HG03060 (cell line): ENCODE measurements at regions not wholly inside any gene's neighbourhood (a gene's known extent, or its start where the extent isn't known, plus 50 kb on each side); places are given as distances from the start of the nearest gene placed in this dataset.

Source experiments
- ATAC-seq: cut with Tn5 transposase; IDR thresholded peaks from one replicate; pipeline ENCODE4 v1.9.1; 2021; ENCODE audit warnings: low read depth, moderate number of reproducible peaks; ENCODE audit not compliant: unreplicated experiment

DNA sequence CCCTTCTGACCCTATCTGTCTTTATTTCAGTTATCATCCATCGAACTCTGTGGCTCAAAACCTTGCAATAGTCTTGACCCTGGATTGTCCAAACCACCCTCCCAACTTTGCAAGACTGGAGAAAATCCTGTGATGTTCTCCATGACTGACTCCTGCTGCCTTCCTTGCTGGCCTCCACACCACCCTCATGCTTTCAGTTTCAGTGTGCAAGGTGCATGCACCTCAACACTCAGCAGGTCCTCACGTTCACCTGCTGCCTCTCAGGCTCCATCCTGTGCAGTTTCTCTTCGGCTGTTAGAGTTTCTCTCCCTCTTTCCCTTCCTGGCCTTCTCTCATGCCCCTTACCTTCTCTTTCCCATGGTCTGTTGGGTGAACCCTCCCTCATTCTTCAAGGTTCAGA is 59.4 kb upstream of the ASIC2 start:
- ATAC-seq: no peak

DNA sequence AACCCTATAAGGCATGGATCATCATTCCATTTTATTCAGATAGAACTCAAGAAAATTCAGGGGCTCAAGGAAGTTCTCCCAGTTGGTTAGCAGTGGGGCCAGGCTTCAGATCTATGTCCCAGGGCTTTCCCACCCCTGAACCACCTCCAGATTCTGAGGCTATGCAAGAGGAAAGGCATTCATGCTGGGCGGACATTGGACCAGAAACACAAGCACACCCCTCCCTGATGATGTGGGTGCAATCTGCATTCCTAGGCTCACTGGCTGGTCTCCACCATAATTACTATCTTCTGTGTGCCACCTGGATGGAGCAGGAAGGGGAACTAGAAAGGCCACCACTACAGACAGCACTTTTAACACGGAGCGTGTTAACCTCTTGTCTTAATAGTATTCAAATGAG is 63.2 kb upstream of the ASIC2 start:
- no peak for ATAC-seq

DNA sequence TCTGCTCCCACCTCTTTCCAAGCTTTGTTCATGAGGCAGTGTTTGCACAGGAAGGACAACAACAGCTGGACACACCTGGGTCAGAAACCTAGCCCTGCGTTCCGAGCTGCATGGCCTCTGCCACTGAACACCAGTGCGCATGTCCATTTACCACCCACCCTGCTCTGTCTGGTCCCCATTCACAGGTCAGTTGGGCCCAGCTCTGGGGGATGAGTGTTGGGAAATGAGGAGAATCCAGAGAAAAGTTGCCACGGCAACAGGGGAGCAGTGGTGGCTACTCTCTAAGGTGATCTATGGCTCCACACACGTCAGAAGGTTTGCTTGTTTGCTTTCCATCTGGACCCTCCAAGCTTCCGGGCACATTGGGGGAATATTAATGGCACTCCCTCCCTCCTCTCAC is 70.4 kb upstream of the ASIC2 start:
- no peak for ATAC-seq

DNA sequence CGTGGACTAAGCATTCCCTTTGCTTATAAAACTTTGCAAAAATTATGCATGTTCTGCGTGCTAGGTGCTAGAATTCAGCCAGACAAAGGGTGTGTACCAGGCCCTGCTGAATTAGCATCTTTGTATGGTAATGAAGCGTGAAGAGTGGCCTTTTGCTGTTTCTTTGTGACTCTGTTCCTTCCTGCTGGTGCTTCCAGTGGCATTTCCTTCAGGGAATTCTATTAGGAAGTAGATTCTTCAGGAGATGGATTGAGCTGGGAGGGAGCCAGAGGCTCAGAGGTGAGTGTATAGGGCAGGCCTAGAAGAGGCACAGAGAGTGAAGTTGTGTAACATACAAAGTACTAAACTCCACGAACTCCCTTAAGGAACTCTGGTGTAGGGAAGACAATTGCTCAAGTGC is 73.9 kb upstream of the ASIC2 start:
- no peak for ATAC-seq

DNA sequence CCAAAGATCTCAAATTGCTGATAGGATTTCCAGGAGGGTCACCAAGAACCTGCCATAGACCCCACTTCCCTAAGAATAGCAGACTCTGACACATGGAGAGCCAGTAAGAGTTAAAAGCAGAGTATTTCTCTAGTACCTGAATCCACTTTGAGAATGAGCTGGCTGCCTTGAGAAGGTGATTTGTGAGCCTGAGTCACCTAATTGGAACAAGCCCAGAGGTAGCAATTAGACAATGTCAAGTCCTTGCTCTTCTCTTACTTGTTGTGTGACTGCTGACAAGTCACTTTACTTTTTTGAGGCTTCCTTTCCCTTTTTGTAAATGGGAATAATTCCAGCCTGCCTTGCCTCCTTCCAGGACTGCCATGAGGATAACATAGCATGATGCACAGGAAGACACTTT is 76.1 kb upstream of the ASIC2 start:
- no peak for ATAC-seq

DNA sequence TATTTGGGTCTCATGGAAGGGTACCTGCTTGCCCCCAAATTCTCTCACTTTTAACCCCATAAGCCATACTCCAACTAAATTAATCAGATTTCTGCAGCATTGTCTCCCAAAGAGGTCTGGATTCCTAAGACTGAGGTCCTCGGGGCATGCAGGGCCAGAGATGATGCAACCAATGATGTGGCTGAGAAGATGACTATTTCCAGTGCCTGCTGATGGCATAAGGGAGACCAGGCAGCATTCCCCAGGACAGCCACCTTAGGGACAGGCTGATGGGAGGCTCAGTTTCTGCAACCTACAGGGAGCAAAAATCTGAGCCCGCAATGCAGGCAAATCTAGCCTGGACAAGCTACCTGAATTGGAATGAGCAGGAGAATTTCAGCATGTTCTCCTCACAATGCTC is 76.8 kb upstream of the ASIC2 start:
- ATAC-seq: no peak

DNA sequence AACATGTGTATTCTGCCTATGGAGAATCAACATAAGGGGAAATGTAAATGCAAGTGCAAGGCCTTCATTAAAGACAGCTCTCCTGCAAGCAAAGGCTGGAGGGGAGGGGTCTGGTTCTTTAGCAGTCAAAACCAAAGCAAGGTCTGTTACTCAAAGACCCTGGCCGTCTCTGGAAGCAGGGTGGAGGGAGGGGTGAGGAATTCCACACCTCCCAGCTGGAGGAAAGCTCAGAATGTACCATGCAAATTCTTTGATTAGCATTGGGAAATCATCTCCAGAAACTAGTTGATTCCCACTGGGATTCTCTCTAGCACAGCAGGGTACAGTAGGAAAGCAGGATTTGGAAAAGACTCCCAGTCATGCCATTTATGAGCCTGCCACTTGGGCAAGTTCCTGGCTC is 77.3 kb upstream of the ASIC2 start:
- no peak for ATAC-seq

DNA sequence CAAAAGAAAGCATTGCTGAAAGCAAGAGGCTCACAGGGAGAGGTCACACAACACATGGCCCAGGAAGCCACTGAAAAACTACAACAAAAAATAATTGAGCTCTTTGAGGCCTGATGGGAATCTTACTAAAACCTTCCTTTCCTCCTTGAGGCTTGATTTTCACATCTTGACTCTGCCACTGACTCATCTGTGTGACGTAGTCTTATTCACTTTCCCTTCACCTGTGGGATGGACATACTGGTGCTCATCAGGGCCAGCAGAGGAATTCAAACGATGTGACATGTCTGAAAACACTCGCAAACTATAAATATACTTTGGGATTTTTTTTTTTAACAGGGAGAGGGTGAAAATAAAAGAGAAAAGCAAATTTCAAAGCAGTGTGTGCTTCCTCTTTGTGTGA is 78.3 kb upstream of the ASIC2 start:
- no peak for ATAC-seq

DNA sequence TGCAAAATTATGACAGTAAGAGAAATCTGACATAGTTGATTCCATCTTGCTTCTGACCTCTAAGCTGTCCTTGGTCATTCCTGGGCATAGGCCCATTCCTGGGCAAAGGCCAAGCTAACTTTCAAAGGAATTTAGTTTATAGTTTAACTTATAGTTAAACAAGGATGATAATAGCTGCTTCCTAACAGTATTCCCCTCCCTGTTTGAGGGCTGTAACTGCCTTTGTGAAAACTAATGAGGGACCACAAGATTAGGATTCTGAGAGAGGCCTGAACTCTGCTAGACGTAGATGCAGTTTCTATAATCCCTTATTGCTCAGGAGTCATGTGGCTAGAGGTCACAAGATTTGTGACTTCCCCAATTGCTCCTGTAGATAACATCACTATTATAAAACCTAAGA is 80.2 kb upstream of the ASIC2 start:
- ATAC-seq: no peak

DNA sequence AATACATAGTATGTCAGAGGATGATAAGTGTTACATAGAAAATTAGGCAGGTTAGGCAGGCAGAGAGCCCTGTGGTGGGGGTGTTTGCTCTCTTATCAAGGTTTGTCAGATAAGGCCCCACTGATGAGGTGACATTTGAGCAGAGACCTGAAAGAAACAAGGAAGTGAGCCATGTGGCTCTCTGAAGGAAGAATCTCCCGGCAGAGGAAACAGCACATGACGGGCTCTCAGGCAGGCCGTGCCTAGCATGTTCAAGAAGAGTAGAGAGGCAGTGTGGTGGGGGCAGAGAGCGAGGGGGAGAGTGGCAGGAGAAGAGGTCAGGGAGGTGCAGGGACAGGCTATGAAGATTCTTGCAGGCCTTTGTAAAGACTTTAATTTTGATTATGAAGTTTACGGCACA is 82.0 kb upstream of the ASIC2 start:
- no peak for ATAC-seq

DNA sequence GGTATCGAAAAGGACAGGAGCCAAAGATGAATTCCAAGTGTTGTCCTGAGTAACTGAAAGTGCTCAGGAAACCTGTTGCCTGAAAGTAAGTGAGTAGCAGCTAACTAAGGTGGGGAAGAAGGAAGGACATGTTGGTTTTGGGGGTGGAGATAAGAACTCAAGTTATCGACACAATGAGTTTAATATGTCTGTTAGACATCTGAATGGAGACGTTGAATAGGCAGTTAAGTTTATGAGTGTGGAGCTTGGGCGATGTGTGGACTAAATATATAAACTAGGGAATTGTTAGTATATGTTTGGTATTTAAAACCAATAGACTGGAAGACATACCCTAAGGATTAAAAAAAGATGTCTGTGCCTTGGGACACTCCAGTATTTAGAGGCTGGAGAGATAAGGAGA is 82.7 kb upstream of the ASIC2 start:
- ATAC-seq: no peak

DNA sequence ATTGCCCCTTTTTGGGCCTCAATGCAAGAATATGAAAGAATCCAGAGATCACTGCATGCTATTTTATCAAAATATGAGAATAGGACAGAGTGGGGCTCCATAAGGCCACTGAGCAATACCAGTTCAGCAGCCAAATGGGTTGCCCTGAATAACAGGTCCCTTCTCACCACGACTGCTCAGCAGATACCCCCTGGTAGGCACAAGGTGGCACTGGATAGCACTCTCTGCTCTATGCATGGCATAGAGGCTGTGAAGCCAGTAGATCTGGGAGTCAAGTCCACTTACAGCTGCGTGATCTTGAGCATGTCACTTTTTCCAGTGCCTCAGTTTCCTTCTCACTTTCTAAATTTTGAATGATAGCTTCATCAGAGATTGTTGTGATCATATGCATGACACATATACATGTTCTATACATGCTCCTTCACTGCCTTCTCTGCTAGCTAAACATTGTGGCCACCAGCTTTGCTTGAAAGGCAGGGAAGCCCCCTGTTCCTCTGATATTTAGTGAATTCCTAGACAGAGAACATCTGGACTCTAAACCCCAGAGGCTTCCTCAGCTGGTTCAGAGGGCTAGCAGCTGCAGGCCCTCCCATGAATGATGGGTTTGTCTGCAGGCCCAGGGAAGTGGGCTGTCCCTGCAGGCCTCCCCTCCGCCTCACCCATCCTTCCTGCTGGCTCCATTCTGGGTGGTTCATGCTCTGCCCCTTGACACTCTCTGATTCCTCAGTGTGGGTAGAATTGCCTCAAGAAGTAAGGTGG is 84.9 kb upstream of the ASIC2 start:
- no peak for ATAC-seq

DNA sequence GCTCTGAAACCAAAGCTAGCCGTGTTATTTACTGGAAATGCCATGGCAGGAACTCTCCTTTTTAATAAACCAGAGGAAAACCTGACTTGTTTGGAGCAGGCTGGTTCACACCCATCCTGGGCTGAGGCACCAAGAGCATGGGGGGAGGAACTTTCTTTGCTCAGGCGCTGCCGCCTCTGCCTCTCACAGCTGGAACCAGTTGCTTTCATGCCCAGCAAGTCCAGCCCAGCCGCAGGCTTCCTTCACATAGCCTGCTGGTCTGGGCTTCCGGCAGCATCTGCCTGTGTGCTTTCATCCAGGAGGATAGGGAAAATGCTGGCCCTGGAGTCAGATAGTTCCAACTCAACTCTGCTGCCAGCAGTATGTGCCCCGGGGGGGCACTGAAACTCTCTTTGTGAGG is 88.1 kb upstream of the ASIC2 start:
- ATAC-seq: no peak

DNA sequence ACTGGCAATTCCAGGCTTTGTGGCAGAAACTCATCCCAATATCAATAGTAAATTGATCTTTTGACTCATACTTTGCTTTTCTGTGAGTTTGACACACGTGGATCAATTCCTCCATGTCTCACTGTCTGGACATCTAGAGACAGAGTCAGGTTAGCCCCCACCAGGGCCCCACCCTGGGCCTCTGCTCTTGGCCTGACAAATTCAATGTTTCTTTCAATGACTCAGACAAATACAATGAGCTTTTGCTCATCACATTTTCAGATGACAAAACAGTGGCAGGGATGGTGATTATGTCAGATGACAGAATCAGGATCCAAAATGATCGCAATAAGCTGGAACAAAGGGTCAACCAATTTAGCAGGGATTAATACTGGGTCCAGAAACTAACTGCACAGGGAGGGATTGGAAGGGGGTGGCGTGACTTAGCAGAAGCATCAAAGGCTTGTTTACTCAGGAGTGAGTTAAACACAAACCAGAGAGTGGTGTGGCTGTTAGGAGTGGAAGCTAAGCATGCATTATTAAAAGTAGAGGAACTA is 90.5 kb upstream of the ASIC2 start:
- no peak for ATAC-seq

DNA sequence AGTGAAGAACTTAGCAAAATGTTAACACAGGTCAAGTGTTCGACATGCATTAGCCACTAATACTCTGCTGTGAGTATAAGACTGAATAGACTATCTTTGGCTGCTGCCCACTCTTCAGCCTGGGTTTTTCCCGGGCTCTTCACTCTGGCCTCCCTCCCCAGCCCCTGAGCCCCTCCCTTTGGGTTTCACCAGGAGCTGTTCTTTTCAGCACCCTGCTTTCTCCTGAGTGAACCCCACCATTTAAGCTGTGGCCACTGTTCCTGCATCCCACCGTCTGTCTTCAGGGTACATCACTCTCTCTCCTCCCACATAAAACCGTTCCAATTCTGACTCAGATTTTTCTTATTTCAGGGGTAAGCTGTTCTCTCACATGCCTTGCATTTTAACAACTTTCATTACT is 92.0 kb upstream of the ASIC2 start:
- no peak for ATAC-seq

DNA sequence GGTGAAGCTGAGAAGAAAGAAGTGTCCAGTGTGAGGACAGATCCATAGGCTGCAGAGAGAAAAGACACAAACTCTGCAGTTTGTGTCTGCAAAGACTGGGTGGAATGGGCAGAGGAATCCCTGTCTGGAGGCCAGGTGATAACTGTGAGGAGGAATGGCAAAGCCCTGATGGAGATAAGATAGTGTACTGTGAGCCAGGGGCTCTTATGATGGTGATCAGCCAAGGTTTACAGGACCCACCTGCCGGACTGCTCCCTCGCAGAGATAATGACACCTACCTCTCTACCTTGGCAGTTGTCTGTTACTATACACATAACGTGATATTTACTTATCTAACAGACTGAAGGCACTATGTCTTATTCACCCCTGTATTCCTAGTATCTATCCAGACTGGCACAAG is 92.6 kb upstream of the ASIC2 start:
- no peak for ATAC-seq

DNA sequence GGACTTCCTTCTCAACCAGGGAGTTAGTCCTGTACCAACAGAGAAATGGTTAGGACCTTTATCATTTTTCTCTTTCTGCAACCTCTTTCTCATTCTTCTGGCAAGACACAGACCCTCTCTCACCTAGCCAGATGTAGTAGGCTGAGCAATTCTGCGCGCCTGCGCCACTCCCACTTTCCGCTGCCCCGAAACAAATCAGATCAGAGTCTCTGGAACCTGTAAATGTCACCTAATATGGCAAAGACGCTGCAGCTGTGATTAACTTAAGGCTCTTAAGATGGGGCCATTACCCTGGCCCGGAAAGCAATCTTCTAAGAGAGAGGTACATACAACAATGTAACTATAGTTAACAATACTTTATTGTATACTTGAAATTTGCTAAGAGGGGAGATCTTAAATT is 94.3 kb upstream of the ASIC2 start:
- ATAC-seq: no peak

DNA sequence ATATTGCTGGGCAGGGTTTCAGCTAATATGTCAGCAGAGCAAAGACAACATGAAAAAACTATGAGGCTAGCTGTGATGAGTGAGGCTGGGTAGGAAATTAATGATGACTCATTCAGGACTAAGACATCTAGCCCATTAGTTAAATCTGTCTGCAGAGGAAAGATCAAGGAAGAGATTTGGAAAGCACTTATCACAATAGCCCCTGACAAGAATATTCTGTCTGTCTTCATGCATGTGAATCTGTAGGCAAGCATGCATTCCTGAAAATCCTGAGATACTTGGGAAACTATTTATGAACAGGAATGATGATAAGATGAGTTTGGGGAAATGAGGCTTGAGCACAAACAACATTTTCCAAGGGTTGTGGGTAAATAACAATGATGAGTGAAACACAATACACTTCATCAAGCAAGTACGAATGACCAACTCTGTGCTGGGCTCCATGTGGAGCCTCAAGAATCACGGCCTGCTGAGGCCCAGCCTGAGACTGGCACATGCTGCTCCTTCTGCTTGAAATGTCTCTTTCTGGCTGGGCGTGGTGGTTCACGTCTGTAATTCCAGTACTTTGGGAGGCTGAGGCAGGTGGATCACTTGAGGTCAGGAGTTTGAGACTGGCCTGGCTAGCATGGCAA is 96.5 kb upstream of the ASIC2 start:
- no peak for ATAC-seq

DNA sequence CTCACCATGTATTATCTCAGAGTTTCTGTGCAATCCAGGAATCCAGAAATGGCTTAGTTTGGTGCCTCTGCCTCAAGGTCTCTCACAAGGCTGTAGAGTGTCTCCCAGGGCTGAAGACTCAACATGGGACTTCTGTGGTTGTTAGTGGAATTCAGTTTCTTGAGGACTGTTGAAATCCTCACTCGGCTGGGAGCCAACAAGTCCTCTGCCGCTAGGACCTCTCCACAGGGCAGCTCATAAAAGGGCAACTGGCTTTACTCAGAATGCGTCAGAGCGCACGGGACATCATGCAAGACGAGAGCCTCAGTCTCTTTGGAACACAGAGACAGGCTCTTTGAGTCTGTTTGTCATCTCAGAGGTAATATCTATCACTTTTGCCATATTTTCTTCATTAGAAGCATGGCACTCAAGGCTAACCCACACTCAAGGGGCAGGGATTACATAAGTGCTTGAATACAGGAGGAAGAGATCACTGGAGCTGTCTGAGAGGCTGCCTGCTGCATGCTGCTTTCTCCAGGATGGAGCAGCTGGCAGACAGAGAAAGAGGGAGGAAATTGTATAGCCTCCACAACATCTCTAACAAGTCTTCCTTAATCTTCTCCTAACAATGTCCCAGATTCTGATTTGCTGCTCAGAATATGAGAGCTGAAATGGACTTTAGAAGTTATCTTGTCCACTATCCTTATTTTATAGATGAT is 97.5 kb upstream of the ASIC2 start:
- ATAC-seq: no peak

DNA sequence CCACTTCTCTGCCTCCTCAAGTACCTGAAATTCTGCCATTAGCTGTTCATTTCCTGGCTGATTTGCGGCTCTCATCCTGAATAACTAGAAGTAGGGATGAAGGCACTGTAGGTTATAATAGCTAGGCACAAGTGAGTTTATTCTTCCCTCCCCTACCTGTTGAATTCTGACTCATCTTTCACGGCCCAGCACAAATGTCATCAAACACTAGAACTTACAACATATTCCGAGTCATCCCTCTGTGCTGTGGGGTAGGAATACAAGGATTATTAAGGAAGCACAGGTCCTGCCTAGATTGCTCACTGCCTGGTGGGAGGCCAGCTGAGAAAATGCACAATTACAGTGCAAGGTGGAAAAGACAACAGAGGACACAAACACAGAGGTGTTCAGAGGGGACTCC is 103.7 kb upstream of the ASIC2 start:
- no peak for ATAC-seq

DNA sequence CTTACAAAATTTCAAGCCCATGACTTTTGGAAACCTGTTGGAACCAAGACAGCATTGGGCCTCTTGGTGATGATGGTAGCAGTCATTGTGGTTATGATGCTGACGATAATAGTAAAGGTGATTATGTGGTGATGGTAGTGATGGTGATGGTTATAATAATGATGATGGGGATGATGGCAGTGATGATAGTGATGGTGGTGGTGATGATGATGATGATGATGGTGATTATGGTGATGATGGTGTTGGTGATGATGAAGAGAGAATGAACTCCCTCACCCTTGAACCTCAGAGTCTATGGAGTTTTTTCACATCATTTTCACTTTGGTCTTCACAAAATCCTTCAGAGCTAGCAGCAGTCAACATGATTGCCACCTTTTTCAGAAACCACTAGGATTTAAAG is 105.3 kb upstream of the ASIC2 start:
- ATAC-seq: no peak

DNA sequence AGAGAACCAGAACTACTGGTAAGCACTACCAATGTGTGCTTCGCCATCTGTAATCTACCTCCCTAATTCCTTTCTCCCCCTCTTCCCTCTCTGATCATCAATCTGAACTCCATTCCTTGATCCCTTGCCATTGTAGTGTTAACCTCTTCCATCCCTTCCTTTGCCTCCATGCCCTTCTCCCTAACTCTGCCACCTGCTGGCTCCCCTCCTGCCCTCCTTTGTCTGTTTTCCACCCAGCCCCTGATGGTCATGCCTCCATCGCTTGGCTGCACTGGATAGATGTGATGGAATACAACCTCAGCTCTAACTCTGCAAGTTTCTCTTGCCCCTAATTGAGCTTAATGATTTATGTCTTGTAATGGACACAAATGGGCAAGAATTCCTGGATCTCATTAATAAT is 108.2 kb upstream of the ASIC2 start:
- ATAC-seq: no peak
